ENCODE measurements at regions not wholly inside any gene's neighbourhood (a gene's known extent, or its start where the extent isn't known, plus 50 kb on each side); places are given as distances from the start of the nearest gene placed in this dataset.

DNA sequence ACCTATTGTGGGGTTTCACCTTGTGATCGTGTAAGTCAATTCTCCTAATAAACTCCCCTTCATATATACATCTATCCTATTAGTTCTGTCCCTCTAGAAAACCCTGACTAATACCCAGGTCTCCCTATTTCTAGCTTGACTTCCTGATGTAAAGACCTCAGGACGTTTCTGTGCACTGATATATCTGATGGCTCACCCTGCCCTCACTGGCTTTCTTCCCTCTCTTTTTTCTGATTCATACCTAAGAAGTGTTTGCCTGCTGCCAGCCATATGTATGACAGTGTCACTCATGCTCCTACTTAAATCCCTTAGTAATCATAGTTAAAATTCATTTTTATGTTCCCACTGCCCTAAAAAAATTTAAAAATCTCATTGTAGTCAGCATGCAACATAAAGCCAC lies 124.8 kb upstream of the CCNG1 start:
- TF ChIP-seq, protein P1, sequence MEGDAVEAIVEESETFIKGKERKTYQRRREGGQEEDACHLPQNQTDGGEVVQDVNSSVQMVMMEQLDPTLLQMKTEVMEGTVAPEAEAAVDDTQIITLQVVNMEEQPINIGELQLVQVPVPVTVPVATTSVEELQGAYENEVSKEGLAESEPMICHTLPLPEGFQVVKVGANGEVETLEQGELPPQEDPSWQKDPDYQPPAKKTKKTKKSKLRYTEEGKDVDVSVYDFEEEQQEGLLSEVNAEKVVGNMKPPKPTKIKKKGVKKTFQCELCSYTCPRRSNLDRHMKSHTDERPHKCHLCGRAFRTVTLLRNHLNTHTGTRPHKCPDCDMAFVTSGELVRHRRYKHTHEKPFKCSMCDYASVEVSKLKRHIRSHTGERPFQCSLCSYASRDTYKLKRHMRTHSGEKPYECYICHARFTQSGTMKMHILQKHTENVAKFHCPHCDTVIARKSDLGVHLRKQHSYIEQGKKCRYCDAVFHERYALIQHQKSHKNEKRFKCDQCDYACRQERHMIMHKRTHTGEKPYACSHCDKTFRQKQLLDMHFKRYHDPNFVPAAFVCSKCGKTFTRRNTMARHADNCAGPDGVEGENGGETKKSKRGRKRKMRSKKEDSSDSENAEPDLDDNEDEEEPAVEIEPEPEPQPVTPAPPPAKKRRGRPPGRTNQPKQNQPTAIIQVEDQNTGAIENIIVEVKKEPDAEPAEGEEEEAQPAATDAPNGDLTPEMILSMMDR (IDR thresholded peaks at IDR 0.05; ENCODE audit: borderline replicate concordance, extremely low read depth, low read length, poor library complexity, severe bottlenecking), result no peak
- no peak for TF ChIP-seq EZH2 (IDR thresholded peaks at IDR 0.05; ENCODE audit: borderline replicate concordance, low read depth, low read length, severe bottlenecking)

Measured in DND-41 (cell line).